Fibroblast of skin of left quadriceps (primary cell): ENCODE measurements at regions not wholly inside any gene's neighbourhood (a gene's known extent, or its start where the extent isn't known, plus 50 kb on each side); places are given as distances from the start of the nearest gene placed in this dataset.
"Not testable (repeated sequence)": the region's sequence is repeated elsewhere in the genome, so short reads cannot be mapped to it uniquely, and the experiment has no call there.

Experiments
- DNase-seq, 2 experiments: peaks; one replicate each; pipeline ENCODE4 v3.0.0-alpha.2; 2013; ENCODE audit warnings: low read depth in 2 of 2

GRCh38 chr5:106699796-106700195, 970.9 kb downstream of the EFNA5 start:
- no peak for DNase-seq

- no peak for DNase-seq
These were observed 971.5 kb downstream of the EFNA5 start for GRCh38 chr5:106699198-106699597.

GRCh38 chr5:106698169-106698568, 972.6 kb downstream of the EFNA5 start:
- no peak for DNase-seq

- no peak for DNase-seq
These were observed 979.0 kb downstream of the EFNA5 start for GRCh38 chr5:106691701-106692100.

- no peak for DNase-seq
These were observed 980.2 kb downstream of the EFNA5 start for GRCh38 chr5:106690585-106690984.

GRCh38 chr5:106680330-106680729, 990.4 kb downstream of the EFNA5 start:
- no peak for DNase-seq

GRCh38 chr5:106677057-106677456, 993.7 kb downstream of the EFNA5 start:
- no peak for DNase-seq

GRCh38 chr5:106675687-106676086, 995.0 kb downstream of the EFNA5 start:
- DNase-seq, result no peak

- no peak for DNase-seq
These were observed 996.8 kb downstream of the EFNA5 start for GRCh38 chr5:106673941-106674340.

GRCh38 chr5:106661866-106662265, 1008.9 kb downstream of the EFNA5 start:
- DNase-seq, result no peak

- no peak for DNase-seq
These were observed 1010.1 kb downstream of the EFNA5 start for GRCh38 chr5:106660681-106661080.

- no peak for DNase-seq
These were observed 1012.6 kb downstream of the EFNA5 start for GRCh38 chr5:106658150-106658549.

- no peak for DNase-seq
These were observed 1013.9 kb downstream of the EFNA5 start for GRCh38 chr5:106656821-106657220.

- no peak for DNase-seq
These were observed 1021.7 kb downstream of the EFNA5 start for GRCh38 chr5:106649031-106649430.

- DNase-seq, result no peak
These were observed 1022.3 kb downstream of the EFNA5 start for GRCh38 chr5:106648401-106648800.

- DNase-seq, result no peak
These were observed 1024.6 kb downstream of the EFNA5 start for GRCh38 chr5:106646106-106646505.

- DNase-seq, result no peak
These were observed 1030.2 kb downstream of the EFNA5 start for GRCh38 chr5:106640511-106640910.

GRCh38 chr5:106639488-106639887, 1031.2 kb downstream of the EFNA5 start:
- no peak for DNase-seq

- no peak for DNase-seq
These were observed 1033.5 kb downstream of the EFNA5 start for GRCh38 chr5:106637275-106637674.

- peak; percentile 16 to 19 for DNase-seq
These were observed 1036.4 kb downstream of the EFNA5 start for GRCh38 chr5:106634375-106634774.

GRCh38 chr5:106633825-106634224, 1036.9 kb downstream of the EFNA5 start:
- no peak for DNase-seq

- DNase-seq, result not testable (repeated sequence)
These were observed 1042.3 kb downstream of the EFNA5 start for GRCh38 chr5:106628456-106628855.

- no peak for DNase-seq
These were observed 1060.7 kb downstream of the EFNA5 start for GRCh38 chr5:106610041-106610440.

GRCh38 chr5:106601620-106602019, 1069.1 kb downstream of the EFNA5 start:
- no peak for DNase-seq

GRCh38 chr5:106600803-106601202, 1069.9 kb downstream of the EFNA5 start:
- no peak for DNase-seq
